Endothelial cell of umbilical vein (primary cell): ENCODE measurements at regions not wholly inside any gene's neighbourhood (a gene's known extent, or its start where the extent isn't known, plus 50 kb on each side); places are given as distances from the start of the nearest gene placed in this dataset.

ENCODE experiments used
- BruUV-seq: library from RNA; stranded (reverse); fragments of 400-500 nt; replicated peaks from 2 replicates; lab custom pipeline; 2021; lab: Mats Ljungman, UMichigan
- CTCF ChIA-PET: fragments of 300-600, 350-600 bp; sonication (Branson Sonifier 250); formaldehyde crosslinking; loops from one replicate; lab custom pipeline; 2021; ENCODE audit warnings: antibody characterized with exemption, inconsistent platforms; lab: Charles Lee
- POLR2A ChIA-PET: fragments of 300-600, 350-600 bp; sonication (Branson Sonifier 250); formaldehyde crosslinking; loops from one replicate; lab custom pipeline; 2021; ENCODE audit warnings: antibody characterized with exemption, inconsistent platforms; lab: Charles Lee
- DNase-seq: peaks from one replicate; pipeline ENCODE4 v3.0.0-alpha.2; 2011; ENCODE audit warnings: low read depth, low spot score
- FAIRE-seq: peaks from 2 replicates; lab custom pipeline; 2011; peaks lifted over from hg19 to GRCh38; lab: Jason Lieb, UNC
- H2AFZ ChIP-seq: 2 replicates; pipeline ENCODE4 v1.6.0; 2012; ENCODE audit warnings: low read depth, low read length, control low read depth, inconsistent platforms
- H3K27ac ChIP-seq: 2 replicates; pipeline ENCODE4 v1.5.1; 2011; ENCODE audit warnings: low read depth, mild to moderate bottlenecking, control low read depth, low read length, moderate library complexity; ENCODE audit not compliant: insufficient read depth
- H3K27me3 ChIP-seq, 2 experiments: 2 replicates each; pipeline versions ENCODE4 v1.6.0 to v1.6.1; 2011; ENCODE audit warnings: low read length in 2 of 2, mixed read lengths in 1 of 2; ENCODE audit not compliant: control insufficient read depth in 2 of 2, insufficient read depth in 2 of 2
- H3K36me3 ChIP-seq, 2 experiments: 2 replicates in 1 of 2; 3 replicates in 1 of 2; pipeline ENCODE4 v1.5.1; 2011; ENCODE audit warnings: low read length in 2 of 2, mild to moderate bottlenecking in 1 of 2, moderate library complexity in 1 of 2; ENCODE audit not compliant: control insufficient read depth in 2 of 2, insufficient read depth in 2 of 2; ENCODE audit errors: extremely low read depth in 1 of 2
- H3K4me1 ChIP-seq: 3 replicates; pipeline ENCODE4 v1.5.1; 2011; ENCODE audit warnings: mild to moderate bottlenecking, low read length; ENCODE audit not compliant: control insufficient read depth, insufficient read depth; ENCODE audit errors: extremely low read depth
- H3K4me2 ChIP-seq: 2 replicates; pipeline ENCODE4 v1.6.1; 2011; ENCODE audit warnings: low read length, control low read depth, mixed read lengths; ENCODE audit not compliant: insufficient read depth
- H3K4me3 ChIP-seq, 3 experiments: fragments of 200-600 bp in 1 of 3; sonication (generic), shearing (Covaris generic) in 1 of 3; replicated peaks in 1 of 3; 2 replicates each; pipeline ENCODE4 v1.5.1; 2011 to 2016; ENCODE audit warnings: control low read depth in 3 of 3, low read length in 3 of 3, mild to moderate bottlenecking in 2 of 3, inconsistent platforms in 1 of 3, low read depth in 1 of 3, moderate library complexity in 1 of 3; ENCODE audit not compliant: insufficient read depth in 1 of 3
- H3K79me2 ChIP-seq: 2 replicates; pipeline ENCODE4 v1.6.0; 2012; ENCODE audit warnings: low read length, inconsistent platforms; ENCODE audit not compliant: control insufficient read depth, insufficient read depth
- H3K9ac ChIP-seq: replicated peaks from 2 replicates; pipeline ENCODE3; 2011; ENCODE audit warnings: low read length, control low read depth; ENCODE audit not compliant: insufficient read depth; ENCODE audit errors: extremely low read depth
- H3K9me1 ChIP-seq: replicated peaks from 3 replicates; pipeline ENCODE4 v1.6.0; 2011; ENCODE audit warnings: mild to moderate bottlenecking, low read length; ENCODE audit not compliant: control insufficient read depth, insufficient read depth; ENCODE audit errors: extremely low read depth
- H3K9me3 ChIP-seq: replicated peaks from 2 replicates; pipeline ENCODE4 v1.5.1; 2012; ENCODE audit warnings: low read length, inconsistent platforms; ENCODE audit not compliant: control insufficient read depth, insufficient read depth
- H4K20me1 ChIP-seq: replicated peaks from 2 replicates; pipeline ENCODE3; 2011; ENCODE audit warnings: mild to moderate bottlenecking, low read length; ENCODE audit not compliant: control insufficient read depth, insufficient read depth; ENCODE audit errors: extremely low read depth
- CTCF ChIP-seq, 2 donors: IDR thresholded peaks; 1 replicate in 1 of 2; 2 replicates in 1 of 2; pipeline ENCODE4 v1.5.1; 2011; ENCODE audit warnings: low read length in 2 of 2, mild to moderate bottlenecking in 2 of 2, moderate library complexity in 2 of 2, control low read depth in 1 of 2, inconsistent platforms in 1 of 2, low read depth in 1 of 2; ENCODE audit not compliant: insufficient read depth in 1 of 2; ENCODE audit errors: extremely low read depth in 1 of 2
- EZH2 ChIP-seq: IDR thresholded peaks from 2 replicates; pipeline ENCODE4 v1.6.1; 2012; ENCODE audit warnings: borderline replicate concordance, low read depth, mild to moderate bottlenecking, moderate library complexity, low read length, inconsistent platforms; ENCODE audit not compliant: severe bottlenecking
- FOS ChIP-seq: IDR thresholded peaks from 2 replicates; pipeline ENCODE4 v1.6.1; 2011; ENCODE audit warnings: mild to moderate bottlenecking, low read length, moderate library complexity, borderline replicate concordance; ENCODE audit not compliant: insufficient read depth
- GATA2 ChIP-seq: IDR thresholded peaks from 2 replicates; pipeline ENCODE4 v1.7.0; 2011; ENCODE audit warnings: low read depth, mild to moderate bottlenecking, moderate library complexity, mixed read lengths, low read length; ENCODE audit not compliant: insufficient read length, insufficient read depth
- JUN ChIP-seq: IDR thresholded peaks from 2 replicates; pipeline ENCODE4 v1.6.1; 2011; ENCODE audit warnings: borderline replicate concordance, low read depth; ENCODE audit not compliant: insufficient read length, insufficient read depth
- MAX ChIP-seq: IDR thresholded peaks from 2 replicates; pipeline ENCODE4 v1.6.1; 2011; ENCODE audit not compliant: insufficient read depth, insufficient read length
- MYC ChIP-seq: IDR thresholded peaks from one replicate; pipeline ENCODE4 v1.6.1; 2011; ENCODE audit warnings: mild to moderate bottlenecking, low read depth, low read length
- POLR2A ChIP-seq: IDR thresholded peaks from 2 replicates; pipeline ENCODE4 v1.6.1; 2012; ENCODE audit warnings: low read depth, mild to moderate bottlenecking, control low read depth, low read length
- POLR2AphosphoS5 ChIP-seq: IDR thresholded peaks from 2 replicates; pipeline ENCODE4 v1.6.1; 2012; ENCODE audit warnings: low read depth, mild to moderate bottlenecking, control low read depth, low read length, moderate library complexity; ENCODE audit not compliant: insufficient read depth
- dilution Hi-C: fragments of 300-500 bp; cut with MboI; formaldehyde crosslinking; loops from one replicate; pipeline ENCODE4 v1.15.0; 2019; ENCODE audit warnings: low sequenced_read_pairs; ENCODE audit not compliant: extremely low pct_ligation_motif_present
- intact Hi-C: fragments of 100-400 bp; cut with micrococcal nuclease; formaldehyde crosslinking; loops from one replicate; pipeline ENCODE4 v1.10.0; 2022

- Histone ChIP-seq H3K9me3 (no peaks in the 10 kb centered on the region), H3K27ac (no peak overlapping the region), H3K27me3 (peaks cover 11% of the 10 kb centered on the region in 2 experiments), H3K4me1 (no peaks in the 10 kb centered on the region), H3K36me3 (no peaks in the 10 kb centered on the region), H3K4me2 (no peak overlapping the region), H3K4me3 (no peak overlapping the region), H3K9ac (no peak overlapping the region), H3K9me1 (no peaks in the 10 kb centered on the region), H2AFZ (no peak overlapping the region), H4K20me1 (no peaks in the 10 kb centered on the region), H3K79me2 (no peaks in the 10 kb centered on the region)
- TF ChIP-seq MYC, result no peak
- POLR2A ChIA-PET, result no interaction called here
- BruUV-seq, result no TSS peak
- intact Hi-C loops, result loop anchor here (5.0 to 10.0 kb wide), 2 partner anchors 257 to 715 kb away; partner anchors contain the start of genes HSD3B7 and ZNF843
- CTCF ChIA-PET, result no interaction called here
- DNase-seq (no peak), FAIRE-seq (no peak)
- dilution Hi-C loops, result no loop called here
Observed at GRCh38 chr16:31699601-31700000, 171.9 kb downstream of the AHSP start.

GRCh38 chr16:31700200-31700529 lies 172.5 kb downstream of the AHSP start:
- no peaks in the 10 kb centered on the region for H3K4me1 ChIP-seq
- no peak overlapping the region for H2AFZ ChIP-seq
- H3K9me1 ChIP-seq, result no peaks in the 10 kb centered on the region
- POLR2A ChIA-PET, result no interaction called here
- no peaks in the 10 kb centered on the region for H3K36me3 ChIP-seq
- no peaks in the 10 kb centered on the region for H4K20me1 ChIP-seq
- no peaks in the 10 kb centered on the region for H3K9me3 ChIP-seq
- no peak overlapping the region for H3K27ac ChIP-seq
- no peak for FAIRE-seq
- H3K27me3 ChIP-seq, result peaks cover 11% of the 10 kb centered on the region in 2 experiments
- TF ChIP-seq EZH2 (no peak), CTCF (IDR thresholded peaks at IDR 0.05; ENCODE audit: extremely low read depth in 1 of 2, insufficient read depth in 1 of 2, low read depth in 1 of 2, low read length in 2 of 2) (no peak), POLR2AphosphoS5 (no peak), GATA2 (no peak), POLR2A (no peak), JUN (no peak), MAX (no peak), FOS (no peak), MYC (no peak)
- CTCF ChIA-PET, result interaction anchor here (1.4 kb wide), 1 partner anchor 11 kb away, joined by 3 read pairs; no protein-coding TSS in a partner anchor
- H3K4me3 ChIP-seq, result peak overlapping the region in 1 of 3 experiments; percentile 33
- intact Hi-C loops (loop anchor here (1.0 kb wide), 1 partner anchor 13 kb away; a partner anchor contains a TSS), dilution Hi-C loops (no loop called here)
- no TSS peak for BruUV-seq
- no peak overlapping the region for H3K9ac ChIP-seq
- H3K4me2 ChIP-seq, result no peak overlapping the region
- H3K79me2 ChIP-seq, result no peaks in the 10 kb centered on the region
- no peak for DNase-seq
